ENCODE measurements at regions not wholly inside any gene's neighbourhood (a gene's known extent, or its start where the extent isn't known, plus 50 kb on each side); places are given as distances from the start of the nearest gene placed in this dataset.

GRCh38 chr1:94315552-94316116 is 78.2 kb upstream of the ARHGAP29 start (continued):
- TF ChIP-seq ZBTB46 (CRISPR knock-in tag; IDR thresholded peaks at IDR 0.05; ENCODE audit: borderline replicate concordance): no peak
- TF ChIP-seq ZNF142 (CRISPR knock-in tag; IDR thresholded peaks at IDR 0.05): no peak
- TF ChIP-seq CEBPB (IDR thresholded peaks at IDR 0.05; ENCODE audit: borderline replicate concordance, low read depth, low read length): no peak
- no peak for TF ChIP-seq KDM6A (CRISPR knock-in tag; IDR thresholded peaks at IDR 0.05; ENCODE audit: low read depth)
- no peak for TF ChIP-seq MTERF4 (CRISPR knock-in tag; IDR thresholded peaks at IDR 0.05)
- TF ChIP-seq REXO4 (CRISPR knock-in tag; IDR thresholded peaks at IDR 0.05; ENCODE audit: borderline replicate concordance): no peak
- TF ChIP-seq RFX5 (IDR thresholded peaks at IDR 0.05; ENCODE audit: low read depth, low read length): no peak
- no peak for TF ChIP-seq ZFP36L2 (CRISPR knock-in tag; IDR thresholded peaks at IDR 0.05)
- TF ChIP-seq NR2F2 (IDR thresholded peaks at IDR 0.05; ENCODE audit: borderline replicate concordance, low read depth): no peak
- TF ChIP-seq MAFK (conservative IDR thresholded peaks at IDR 0.05 in 1 of 2, IDR thresholded peaks at IDR 0.05 in 1 of 2; ENCODE audit: low read length in 2 of 2): no peak
- no peak for TF ChIP-seq HOXA3 (CRISPR knock-in tag; IDR thresholded peaks at IDR 0.05)
- no peak for TF ChIP-seq RXRA (CRISPR knock-in tag; IDR thresholded peaks at IDR 0.05)
- peak; percentile 36; the same call in 1 of the 2 replicates for TF ChIP-seq ZFX (CRISPR knock-in tag; IDR thresholded peaks at IDR 0.05; ENCODE audit: low read depth)
- TF ChIP-seq PRMT3 (CRISPR knock-in tag; IDR thresholded peaks at IDR 0.05; ENCODE audit: borderline replicate concordance, low read depth): no peak
- TF ChIP-seq GATA4 (IDR thresholded peaks at IDR 0.05; ENCODE audit: borderline replicate concordance, low read depth): no peak
- TF ChIP-seq ZNF629 (CRISPR knock-in tag; conservative IDR thresholded peaks at IDR 0.05): no peak
- no peak for TF ChIP-seq ZBTB7A (CRISPR knock-in tag; IDR thresholded peaks at IDR 0.05)
- TF ChIP-seq PRPF4 (IDR thresholded peaks at IDR 0.05; ENCODE audit: low read depth, low read length, poor library complexity, severe bottlenecking): no peak
- no peak for TF ChIP-seq NFRKB (IDR thresholded peaks at IDR 0.05)

All from HepG2 (cell line).